Parathyroid adenoma (tissue), 2 donors: ENCODE measurements at regions not wholly inside any gene's neighbourhood (a gene's known extent, or its start where the extent isn't known, plus 50 kb on each side); places are given as distances from the start of the nearest gene placed in this dataset.

ENCODE experiments used
- H2AFZ ChIP-seq: fragments of 300-600 bp; sonication (generic); one replicate; pipeline ENCODE4 v1.7.0; 2017; ENCODE audit warnings: antibody characterized with exemption, mild to moderate bottlenecking
- H3K27ac ChIP-seq: fragments of 300-600 bp; sonication (generic); one replicate; pipeline ENCODE4 v1.7.0; 2017
- H3K27me3 ChIP-seq: fragments of 300-600 bp; sonication (generic); one replicate; pipeline ENCODE4 v1.7.0; 2017; ENCODE audit warnings: low read length; ENCODE audit not compliant: control insufficient read depth, insufficient read depth
- H3K36me3 ChIP-seq: fragments of 300-600 bp; sonication (generic); one replicate; pipeline ENCODE4 v1.7.0; 2017; ENCODE audit warnings: low read length; ENCODE audit not compliant: control insufficient read depth, insufficient read depth
- H3K4me1 ChIP-seq: fragments of 300-600 bp; sonication (generic); one replicate; pipeline ENCODE4 v1.7.0; 2017; ENCODE audit warnings: control low read depth
- H3K4me2 ChIP-seq: fragments of 300-600 bp; sonication (generic); one replicate; pipeline ENCODE4 v1.7.0; 2017; ENCODE audit warnings: low read length
- H3K4me3 ChIP-seq: fragments of 300-600 bp; sonication (generic); one replicate; pipeline ENCODE4 v1.7.0; 2017; ENCODE audit warnings: low read depth, low read length
- H3K79me2 ChIP-seq: fragments of 300-600 bp; sonication (generic); one replicate; pipeline ENCODE4 v1.7.0; 2017; ENCODE audit warnings: control low read depth
- H3K9ac ChIP-seq: fragments of 300-600 bp; sonication (generic); one replicate; pipeline ENCODE4 v1.7.0; 2017; ENCODE audit warnings: mild to moderate bottlenecking
- H3K9me3 ChIP-seq: fragments of 300-600 bp; sonication (generic); one replicate; pipeline ENCODE4 v1.7.0; 2017; ENCODE audit warnings: low read length; ENCODE audit not compliant: control insufficient read depth
- TF ChIP-seq, protein P1 (sequence below): fragments of 300-600 bp; sonication (generic); IDR thresholded peaks from one replicate; pipeline ENCODE4 v1.7.0; 2017; ENCODE audit warnings: antibody characterized with exemption, mild to moderate bottlenecking
- donor health status: primary hyperparathyroidism.

DNA sequence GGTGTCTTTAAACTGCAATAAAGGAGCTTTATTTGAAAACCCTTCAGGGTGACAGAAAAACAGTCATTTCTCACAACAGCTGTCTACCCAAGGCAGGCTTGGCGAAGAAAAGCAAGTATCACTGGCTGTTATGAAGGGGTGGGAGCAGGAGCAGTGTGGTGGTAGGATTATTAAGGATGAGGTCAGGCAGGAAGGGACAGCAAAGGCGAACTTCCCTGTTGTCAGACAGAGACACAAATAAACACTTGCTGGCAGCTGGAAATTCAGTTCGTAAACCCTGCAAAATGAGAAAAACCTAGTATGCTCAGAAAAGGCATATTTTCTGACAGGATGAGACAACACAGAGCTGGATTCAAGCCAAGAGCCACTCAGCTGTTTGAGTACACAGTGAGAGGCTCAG, 416.3 kb upstream of the CDH5 start:
- Histone ChIP-seq H3K4me1 (no peaks in the 10 kb centered on the region), H3K9ac (no peak overlapping the region), H3K4me2 (no peak overlapping the region), H3K9me3 (no peaks in the 10 kb centered on the region), H2AFZ (no peak overlapping the region), H3K4me3 (no peak overlapping the region), H3K27ac (no peak overlapping the region), H3K36me3 (no peaks in the 10 kb centered on the region), H3K79me2 (no peaks in the 10 kb centered on the region), H3K27me3 (no peaks in the 10 kb centered on the region)
- TF ChIP-seq, protein P1, sequence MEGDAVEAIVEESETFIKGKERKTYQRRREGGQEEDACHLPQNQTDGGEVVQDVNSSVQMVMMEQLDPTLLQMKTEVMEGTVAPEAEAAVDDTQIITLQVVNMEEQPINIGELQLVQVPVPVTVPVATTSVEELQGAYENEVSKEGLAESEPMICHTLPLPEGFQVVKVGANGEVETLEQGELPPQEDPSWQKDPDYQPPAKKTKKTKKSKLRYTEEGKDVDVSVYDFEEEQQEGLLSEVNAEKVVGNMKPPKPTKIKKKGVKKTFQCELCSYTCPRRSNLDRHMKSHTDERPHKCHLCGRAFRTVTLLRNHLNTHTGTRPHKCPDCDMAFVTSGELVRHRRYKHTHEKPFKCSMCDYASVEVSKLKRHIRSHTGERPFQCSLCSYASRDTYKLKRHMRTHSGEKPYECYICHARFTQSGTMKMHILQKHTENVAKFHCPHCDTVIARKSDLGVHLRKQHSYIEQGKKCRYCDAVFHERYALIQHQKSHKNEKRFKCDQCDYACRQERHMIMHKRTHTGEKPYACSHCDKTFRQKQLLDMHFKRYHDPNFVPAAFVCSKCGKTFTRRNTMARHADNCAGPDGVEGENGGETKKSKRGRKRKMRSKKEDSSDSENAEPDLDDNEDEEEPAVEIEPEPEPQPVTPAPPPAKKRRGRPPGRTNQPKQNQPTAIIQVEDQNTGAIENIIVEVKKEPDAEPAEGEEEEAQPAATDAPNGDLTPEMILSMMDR = no peak

DNA sequence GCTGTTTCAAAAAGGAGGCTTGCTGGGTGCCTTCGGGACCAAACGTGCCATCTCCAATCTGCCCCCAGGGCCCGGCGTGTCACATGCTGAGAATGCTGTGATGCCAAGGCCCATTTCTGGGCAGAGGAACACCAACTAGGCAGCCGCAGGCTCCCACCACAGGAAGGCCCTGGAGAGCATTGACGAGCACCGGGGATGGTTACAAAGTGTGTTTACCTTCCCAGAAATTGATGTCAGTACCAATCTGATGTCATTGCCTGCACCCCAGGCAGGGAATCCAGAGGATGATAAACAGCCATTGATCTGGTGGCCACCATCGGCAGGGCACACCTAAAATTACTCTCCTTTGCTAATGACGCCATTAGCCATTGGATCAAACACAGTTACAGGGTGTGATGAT, 418.1 kb upstream of the CDH5 start:
- Histone ChIP-seq H3K4me1 (no peaks in the 10 kb centered on the region), H3K36me3 (no peaks in the 10 kb centered on the region), H3K79me2 (no peaks in the 10 kb centered on the region), H3K27me3 (no peaks in the 10 kb centered on the region), H3K4me3 (no peak overlapping the region), H3K9ac (no peak overlapping the region), H3K4me2 (no peak overlapping the region), H2AFZ (no peak overlapping the region), H3K27ac (no peak overlapping the region), H3K9me3 (no peaks in the 10 kb centered on the region)
- TF ChIP-seq, protein P1 = no peak

DNA sequence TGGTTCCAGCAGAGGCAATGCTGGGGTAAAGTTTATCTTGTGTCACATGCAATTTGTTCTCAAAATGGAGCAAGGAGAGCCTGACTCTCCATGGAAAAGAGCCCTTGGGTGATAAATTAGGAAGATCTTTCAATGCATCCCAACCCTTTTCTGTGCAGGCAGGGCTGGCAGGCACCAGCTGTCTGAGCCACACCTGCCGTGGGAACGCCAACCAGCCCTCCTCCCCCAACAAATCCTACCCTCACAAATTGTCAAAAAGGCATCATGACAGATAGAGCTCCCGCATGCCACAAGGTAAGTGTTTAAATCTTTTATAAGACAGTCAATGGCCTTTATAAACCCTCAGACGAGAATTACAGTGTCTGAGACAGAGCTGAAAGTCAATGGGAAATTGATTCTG, 418.5 kb upstream of the CDH5 start:
- Histone ChIP-seq H3K79me2 (no peaks in the 10 kb centered on the region), H3K36me3 (no peaks in the 10 kb centered on the region), H3K9ac (no peak overlapping the region), H3K9me3 (no peaks in the 10 kb centered on the region), H3K27ac (no peak overlapping the region), H3K27me3 (no peaks in the 10 kb centered on the region), H2AFZ (no peak overlapping the region), H3K4me1 (no peaks in the 10 kb centered on the region), H3K4me2 (no peak overlapping the region), H3K4me3 (no peak overlapping the region)
- TF ChIP-seq, protein P1 = no peak

DNA sequence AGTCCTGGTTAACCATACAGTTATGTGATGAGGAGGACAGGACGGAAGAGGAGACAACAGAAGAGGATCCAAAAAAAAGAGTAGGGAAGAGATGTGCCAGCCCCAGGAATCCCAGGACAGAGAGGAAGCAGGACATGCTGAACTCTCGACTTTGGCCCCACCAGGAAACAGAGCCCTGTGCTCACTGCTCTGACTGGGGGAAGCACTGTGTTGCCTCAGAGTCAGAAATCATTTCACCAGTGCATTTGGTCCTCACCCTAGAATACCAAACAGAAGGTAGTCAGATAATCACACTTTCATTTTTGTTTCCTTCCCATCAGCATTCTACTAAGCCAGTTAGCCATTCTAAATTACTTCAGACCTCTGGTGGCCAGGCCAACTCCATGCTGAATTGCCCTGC, 421.0 kb upstream of the CDH5 start:
- Histone ChIP-seq H3K4me1 (no peaks in the 10 kb centered on the region), H3K4me2 (no peak overlapping the region), H3K9ac (no peak overlapping the region), H3K36me3 (no peaks in the 10 kb centered on the region), H2AFZ (no peak overlapping the region), H3K4me3 (no peak overlapping the region), H3K9me3 (no peaks in the 10 kb centered on the region), H3K27me3 (no peaks in the 10 kb centered on the region), H3K79me2 (no peaks in the 10 kb centered on the region), H3K27ac (no peak overlapping the region)
- TF ChIP-seq, protein P1 = no peak

DNA sequence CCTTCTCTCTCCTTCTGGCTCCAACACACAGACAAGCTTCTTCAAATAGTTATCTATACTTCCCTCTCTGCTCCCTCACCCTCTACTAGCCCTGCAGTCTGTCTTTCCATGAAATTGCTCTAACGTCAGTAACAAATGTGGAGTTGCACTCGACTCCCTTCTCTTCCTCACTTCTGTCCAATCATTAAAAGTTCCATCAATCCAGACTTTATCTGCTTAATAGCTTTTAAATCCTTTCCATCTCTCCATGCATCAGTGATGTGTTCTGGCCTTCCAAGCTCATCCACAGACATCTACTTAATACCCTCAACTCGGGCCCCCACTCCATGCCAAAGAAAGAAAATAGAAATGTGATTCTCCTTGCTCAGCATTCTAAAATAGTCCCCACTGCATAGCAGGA, 422.1 kb upstream of the CDH5 start:
- Histone ChIP-seq H3K79me2 (no peaks in the 10 kb centered on the region), H3K4me3 (no peak overlapping the region), H3K27me3 (no peaks in the 10 kb centered on the region), H3K9ac (no peak overlapping the region), H3K4me1 (no peaks in the 10 kb centered on the region), H3K36me3 (no peaks in the 10 kb centered on the region), H3K9me3 (no peaks in the 10 kb centered on the region), H3K27ac (no peak overlapping the region), H2AFZ (no peak overlapping the region), H3K4me2 (no peak overlapping the region)
- TF ChIP-seq, protein P1 = no peak
